NCI-H1092 treated with DMSO at 0.1 percent for 48 hours (cell line): ENCODE measurements at regions not wholly inside any gene's neighbourhood (a gene's known extent, or its start where the extent isn't known, plus 50 kb on each side); places are given as distances from the start of the nearest gene placed in this dataset.

Source experiments
- DNase-seq: peaks from one replicate; lab custom pipeline; 2025; lab: John Stamatoyannopoulos, UW

DNA sequence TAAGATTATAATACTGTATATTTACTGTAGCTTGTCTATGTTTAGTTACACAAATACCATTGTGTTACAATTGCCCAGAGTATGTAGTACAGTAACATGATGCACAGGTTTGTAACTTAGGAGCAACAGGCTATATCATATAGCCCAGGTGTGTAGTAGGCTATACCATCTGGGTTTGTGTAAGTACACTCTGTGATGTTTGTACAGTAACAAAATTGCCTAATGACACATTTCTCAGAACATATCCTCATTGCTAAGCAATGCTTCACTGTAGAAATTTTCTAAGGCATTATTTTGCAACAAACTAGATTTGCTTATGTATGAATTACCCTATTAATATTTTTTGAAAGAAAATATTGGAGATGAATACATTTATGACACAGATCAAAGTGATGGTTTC is 1390.9 kb downstream of the C4orf33 start:
- DNase-seq = no peak

DNA sequence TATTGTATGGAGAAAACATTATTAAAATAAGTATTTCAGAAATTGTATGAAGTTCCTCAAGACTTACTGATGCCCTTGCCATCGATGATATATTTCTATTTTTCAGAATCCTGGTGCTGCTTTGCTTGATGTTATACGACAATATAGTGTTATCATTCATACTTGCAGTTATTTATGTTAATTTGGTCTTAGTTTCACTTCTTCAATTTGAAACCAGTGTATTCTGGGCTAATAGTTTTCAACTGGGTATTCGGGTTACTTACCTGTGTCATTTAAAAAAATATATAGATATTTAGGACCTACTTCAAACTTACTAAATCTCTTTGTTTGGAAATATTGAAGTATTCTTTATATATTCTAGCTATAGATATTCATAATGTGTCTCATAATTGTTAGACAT is 1414.7 kb downstream of the C4orf33 start:
- DNase-seq = no peak

DNA sequence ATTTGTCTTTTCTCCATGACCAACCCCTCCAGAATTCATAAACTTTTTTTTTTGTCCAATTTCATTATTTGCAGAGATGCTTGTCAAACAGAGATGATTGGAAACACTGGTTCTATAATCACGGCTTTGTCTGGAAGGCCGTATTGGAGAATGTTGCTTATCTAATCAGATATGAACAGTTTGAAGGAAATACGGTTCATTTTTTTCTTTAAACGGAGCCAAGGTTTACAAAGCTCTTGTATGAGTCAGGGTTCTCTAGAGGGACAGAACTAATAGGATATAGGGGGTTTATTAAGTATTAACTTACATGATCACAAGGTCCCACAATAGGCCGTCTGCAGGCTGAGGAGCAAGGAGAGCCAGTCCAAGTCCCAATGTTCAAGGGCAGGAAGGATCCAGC is 1415.8 kb downstream of the C4orf33 start:
- DNase-seq = no peak

DNA sequence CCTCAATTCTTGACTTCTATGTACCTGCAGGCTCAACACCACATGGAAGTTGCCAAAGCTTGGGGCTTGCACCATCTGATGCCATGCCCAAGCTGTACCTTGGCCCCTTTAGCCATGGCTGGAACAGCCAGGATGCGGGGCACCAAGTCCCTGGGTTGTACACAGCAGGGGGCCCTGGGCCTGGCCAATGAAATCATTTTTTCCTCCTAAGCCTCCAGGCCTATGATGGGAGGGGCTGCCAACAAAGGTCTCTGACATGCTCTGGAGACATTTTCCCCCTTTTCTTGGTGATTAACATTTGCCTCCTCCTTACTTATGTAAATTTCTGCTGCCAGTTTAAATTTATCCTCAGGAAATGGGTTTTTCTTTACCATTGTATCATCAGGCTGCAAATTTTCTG is 1428.1 kb downstream of the C4orf33 start:
- DNase-seq = no peak

DNA sequence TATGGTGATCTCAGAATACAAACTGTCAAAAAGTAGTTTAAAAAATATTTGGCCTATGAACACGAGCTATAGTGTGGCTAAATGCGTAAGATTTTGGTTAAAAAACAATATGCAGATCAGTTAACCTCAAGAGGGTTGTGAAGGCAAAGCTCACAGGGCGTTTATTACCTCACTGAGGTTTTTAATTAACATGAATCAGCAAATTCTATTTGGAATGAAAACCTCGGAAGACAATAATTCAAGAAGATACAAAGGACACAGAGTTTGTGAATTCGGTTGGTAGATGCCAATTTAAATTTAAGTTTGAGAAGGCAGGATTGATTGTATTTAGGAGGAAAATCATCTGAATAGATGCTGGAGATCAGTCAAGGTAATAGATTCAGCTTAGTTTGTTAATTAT is 1434.6 kb downstream of the C4orf33 start:
- no peak for DNase-seq

DNA sequence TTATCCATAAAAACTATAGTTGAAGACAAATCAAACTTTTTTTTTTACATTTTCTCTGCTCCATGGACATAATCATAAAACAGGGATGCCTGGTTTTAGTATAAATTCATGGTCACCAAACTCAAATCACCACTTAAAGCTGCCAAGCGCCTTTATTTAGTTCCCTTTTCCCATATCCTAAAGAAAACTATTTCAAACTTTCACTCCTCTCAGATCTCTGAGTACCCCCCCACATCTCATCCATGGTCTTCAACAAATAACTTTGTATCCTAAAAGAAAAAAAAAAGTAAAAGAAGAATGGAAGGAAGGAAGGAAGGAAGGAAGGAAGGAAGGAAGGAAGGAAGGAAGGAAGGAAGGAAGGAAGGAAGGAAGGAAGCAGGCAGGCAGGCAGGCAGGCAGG is 1438.7 kb downstream of the C4orf33 start:
- DNase-seq = no peak

DNA sequence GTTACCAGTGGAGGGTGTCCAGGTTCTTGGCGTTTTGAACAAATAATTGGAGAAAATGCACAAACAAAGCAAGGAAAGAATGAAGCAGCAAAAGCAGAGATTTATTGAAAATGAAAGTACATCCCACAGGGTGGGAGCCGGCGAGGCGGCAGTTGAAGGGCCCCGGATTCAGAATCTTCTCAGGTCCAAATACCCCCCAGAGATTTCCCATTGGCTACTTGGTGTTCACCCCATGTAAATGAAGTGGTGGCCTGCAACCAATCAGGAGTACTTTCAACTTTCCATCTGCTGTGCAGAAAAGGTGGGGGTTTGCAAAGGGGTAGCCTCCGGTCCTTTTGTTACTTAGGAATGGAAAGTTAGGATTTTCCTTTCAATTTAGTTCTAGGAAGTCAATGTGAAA is 1447.0 kb downstream of the C4orf33 start:
- no peak for DNase-seq

DNA sequence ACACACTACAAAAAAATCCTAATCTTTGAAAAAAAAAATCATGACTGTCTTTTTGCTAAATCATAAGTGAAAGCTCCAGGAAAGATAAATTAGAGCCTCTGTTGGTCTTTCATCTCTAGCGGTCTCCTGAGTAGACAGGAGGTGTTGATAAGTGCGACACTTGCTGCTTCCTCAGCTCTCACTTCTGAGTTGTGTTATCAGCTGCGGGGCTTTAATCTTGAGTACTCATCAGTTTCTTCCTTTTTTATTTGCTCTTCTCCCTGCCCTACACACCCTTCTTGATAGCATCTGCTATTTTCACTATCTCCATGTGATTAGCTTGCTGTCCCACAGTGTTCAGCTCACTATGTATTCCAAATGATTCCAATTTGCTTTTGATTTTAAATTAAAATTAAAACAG is 1449.2 kb downstream of the C4orf33 start:
- no peak for DNase-seq

DNA sequence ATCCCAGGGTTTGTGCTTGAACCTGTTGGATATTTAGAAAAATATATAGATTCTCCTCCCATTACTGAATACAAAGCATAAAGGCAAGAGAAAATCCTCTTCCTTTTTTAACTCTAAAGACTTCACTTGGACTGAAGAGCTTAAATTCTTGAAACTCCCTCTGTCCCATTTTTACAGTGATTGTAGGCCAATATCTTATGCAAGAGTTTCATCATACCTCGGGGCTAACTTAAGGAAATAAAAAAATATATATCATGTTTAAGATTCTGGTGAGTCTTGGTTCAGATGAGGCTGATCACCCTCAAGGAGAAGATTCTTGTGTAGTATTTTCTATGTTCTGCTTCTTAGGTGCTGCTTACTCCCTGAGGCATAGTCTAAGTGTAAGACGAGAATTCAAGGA is 1449.6 kb downstream of the C4orf33 start:
- no peak for DNase-seq

DNA sequence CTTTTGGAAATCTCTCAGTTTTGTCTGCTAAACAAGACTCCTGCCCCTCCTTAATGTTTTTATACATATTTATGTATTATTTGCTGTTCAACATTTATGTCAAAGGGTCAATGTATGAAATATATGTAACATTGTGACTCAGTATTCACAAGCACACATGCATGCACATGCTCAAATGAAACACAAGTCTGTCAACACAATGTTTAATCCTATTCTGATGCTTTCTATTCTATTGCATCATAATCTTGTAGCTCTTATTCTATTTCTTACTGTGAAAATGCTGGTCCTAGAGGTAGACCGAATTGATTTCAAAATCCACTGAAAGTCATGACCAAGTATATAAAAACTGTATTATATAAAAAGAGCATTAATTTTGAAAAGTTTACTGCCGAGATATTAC is 1463.3 kb downstream of the C4orf33 start:
- no peak for DNase-seq

DNA sequence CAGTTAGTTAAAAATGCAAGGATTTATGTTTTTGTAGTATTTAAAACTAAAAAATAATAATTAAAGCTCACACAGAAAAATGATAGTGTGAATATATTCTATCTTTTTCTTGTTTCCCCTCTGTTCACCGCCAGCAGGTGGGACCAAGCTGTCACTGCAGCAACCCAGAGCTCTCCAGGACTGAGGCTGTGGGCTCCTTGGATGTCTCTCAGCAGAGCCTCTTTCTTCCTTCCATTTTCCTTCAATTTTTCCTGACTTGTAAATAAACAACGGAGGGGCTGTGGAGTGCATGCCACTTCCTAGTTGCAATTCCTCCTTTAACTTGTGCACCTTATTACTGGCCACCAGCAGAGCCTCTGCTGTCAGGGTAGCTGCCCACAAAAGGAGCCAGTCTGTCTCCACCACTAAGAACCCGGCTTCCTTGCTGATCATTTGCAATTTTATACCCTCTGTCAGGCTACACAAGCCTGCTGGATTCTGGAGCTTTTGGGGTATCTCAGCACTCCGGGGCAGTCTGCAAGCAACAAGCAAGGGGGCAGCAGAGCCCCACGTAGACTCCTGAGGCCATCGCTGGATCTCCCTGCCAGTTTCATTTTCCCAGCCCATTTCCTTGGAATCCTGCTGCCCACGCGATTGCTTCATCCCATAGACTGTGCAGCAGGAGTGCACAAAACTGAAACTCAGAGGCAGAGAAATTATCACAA is 1467.4 kb downstream of the C4orf33 start:
- DNase-seq = peak; percentile 60

DNA sequence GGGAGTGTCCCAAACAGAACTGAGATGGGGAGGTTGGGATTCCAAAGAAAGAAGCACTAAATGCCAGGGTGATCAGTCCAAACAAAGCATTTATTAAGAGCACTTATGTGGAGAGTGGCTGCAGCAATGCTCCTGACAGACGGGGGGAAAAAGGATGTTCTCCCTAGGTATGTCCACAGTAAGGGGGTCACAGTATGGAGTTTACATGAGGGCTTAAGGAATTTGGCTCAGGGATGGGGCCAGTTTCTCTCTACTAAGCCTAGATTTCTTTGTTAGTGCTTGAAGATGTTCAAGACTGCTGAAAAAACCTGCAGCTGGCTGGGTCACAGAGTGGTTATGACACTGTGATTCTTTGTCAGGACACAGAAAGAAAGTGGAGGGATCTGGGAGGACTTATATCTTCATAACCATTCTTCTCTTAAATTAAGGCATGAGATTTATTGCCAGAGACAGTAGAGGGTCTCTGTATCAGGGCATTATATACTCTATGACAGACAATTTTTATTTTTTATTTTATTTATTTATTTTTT is 1468.0 kb downstream of the C4orf33 start:
- DNase-seq = no peak

DNA sequence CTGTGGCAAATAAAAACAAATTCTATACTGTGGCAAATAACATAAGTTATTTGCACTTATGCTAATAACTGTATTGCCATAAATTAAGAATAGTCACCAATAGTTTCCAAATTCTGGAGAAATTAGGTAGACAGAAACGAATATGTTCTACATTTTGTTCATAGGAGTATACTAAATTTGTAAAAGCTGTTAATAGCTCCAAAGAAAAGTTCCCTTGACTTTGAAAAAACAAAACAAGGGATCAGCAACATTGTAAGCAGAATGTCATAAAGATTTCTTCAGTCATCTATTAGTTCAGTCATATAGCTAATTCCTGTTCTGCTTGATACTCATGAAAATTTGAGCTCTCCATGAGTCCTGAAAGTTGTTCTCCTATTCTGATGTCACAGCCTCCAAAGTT is 1472.8 kb downstream of the C4orf33 start:
- no peak for DNase-seq

DNA sequence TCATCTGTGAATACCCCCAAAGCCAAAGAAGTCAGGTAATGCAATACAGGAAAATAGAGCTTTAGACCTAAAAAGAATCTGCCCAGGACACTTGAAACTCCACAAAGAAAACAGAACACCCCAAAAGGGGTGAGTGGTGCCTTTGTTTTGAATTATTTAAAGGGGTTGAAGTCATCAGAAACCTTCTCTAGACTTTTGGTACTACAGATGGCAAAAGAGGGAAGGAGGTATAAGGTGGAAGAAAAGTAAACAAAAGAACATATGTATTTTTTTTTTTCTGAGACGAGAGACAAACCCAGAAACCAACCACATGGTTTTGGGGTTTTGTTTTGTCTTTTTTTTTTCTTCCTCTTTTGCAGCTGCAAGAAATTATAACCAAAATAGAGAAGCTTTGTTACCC is 1477.8 kb downstream of the C4orf33 start:
- DNase-seq = no peak

DNA sequence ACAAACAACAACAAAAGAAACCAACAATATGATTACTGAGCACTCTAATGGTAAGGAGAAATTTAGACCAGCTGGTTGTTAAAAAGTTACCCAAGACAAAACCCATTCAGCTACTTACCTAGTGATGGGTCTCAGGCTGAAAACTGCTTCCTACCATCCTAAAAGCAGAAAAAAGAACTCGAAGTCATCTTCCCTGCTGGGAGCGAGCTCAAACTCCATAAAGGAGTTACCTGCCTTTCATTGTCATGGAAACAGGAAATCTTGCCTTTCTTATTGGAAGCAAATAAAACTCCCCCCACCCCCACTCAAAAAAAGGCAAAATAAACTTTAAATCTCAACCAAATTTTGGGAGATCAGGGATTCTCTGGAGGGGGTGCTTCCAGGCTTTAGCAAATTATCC is 1478.3 kb downstream of the C4orf33 start:
- no peak for DNase-seq

DNA sequence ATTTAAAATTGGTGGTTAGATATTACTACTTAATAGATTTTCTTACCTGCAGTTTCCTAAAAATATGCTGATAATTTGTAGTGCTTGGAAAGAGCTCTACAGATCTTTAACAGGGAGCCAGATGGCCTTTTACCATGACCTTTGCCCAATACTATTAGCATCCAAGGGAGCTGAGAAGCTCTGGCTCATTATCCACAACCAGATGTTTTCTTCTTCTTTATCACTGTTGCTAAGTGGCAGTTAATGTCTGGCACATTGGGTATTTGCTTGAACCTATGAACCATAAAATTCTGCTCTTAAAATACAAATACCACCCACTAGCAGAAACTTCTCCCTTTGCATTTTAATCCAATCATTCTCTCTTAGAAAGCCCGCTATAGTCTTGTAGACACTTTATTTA is 1480.3 kb downstream of the C4orf33 start:
- DNase-seq = peak; percentile 56

DNA sequence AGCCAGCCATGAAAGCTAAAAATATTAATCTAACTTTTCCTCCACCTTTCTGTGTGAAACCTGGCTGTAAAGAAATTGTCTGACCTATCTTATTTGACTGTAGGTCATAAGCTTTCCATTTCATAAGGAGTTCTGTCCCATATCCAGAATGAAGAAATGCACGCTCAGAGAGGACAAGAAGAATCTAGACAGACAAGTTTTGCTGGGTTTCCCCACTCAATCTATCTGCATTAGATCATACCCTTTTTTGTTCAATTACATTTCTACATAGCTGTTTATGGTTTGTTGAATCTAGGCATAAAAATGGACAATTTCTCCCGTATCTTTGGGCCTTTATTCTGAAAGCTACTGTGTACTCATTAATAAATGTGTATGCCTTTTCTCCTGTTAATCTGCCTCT is 1495.1 kb downstream of the C4orf33 start:
- no peak for DNase-seq

DNA sequence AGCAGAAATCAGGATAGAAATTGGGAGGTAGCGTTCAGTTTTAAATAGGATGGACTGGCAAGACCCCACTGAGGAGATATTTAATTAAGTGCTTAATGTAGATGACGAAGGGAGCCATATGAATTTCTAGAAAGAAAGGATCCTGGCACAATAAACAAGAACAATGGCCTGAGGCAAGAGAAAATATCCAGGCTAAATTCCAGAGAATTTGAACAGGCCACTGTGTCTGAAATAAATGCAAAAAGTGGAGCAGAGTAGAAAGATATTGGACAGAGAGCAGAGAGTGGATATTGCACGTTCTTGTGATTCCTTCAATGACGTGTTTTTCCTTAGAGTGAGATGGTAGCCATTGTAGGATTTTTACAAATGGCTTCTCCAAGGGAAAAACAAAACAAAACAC is 1504.8 kb downstream of the C4orf33 start:
- no peak for DNase-seq

DNA sequence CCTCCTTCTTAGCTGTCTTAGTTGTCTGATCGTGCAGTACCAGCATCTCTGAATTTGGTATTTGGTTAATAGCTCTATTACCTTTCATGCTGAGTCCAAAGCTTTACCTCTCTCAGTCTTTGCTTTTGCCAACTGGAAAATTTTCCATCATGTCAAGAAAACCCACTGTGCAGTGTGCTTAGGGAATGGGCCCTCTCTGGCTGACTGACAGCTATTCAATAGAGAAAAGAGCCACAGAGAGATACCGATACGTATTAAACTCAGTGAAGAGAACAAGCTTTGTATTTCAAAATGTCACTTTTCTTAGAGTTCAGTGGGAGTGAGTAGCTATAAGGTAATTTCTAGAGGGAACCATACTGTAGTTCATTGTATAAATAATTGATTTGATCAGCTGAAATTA is 1507.1 kb downstream of the C4orf33 start:
- no peak for DNase-seq

DNA sequence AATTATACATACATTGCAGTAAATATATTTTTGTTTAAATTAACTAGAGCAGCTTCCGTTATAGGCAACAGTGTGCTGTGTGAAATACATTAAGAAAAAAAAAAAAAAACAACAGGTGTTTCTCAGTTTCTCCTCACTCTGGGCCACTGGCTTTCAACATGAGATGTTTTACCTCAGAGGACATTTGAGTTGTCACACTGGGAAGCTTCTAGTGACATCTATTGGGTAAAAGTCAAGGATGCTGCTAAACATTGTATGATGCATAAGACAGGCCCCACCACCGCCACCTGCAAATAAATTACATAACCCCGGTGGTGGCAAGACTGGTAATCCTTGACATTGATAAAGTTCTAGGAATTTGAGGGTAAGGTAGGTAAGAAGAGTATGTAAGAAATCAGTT is 1512.2 kb downstream of the C4orf33 start:
- no peak for DNase-seq

DNA sequence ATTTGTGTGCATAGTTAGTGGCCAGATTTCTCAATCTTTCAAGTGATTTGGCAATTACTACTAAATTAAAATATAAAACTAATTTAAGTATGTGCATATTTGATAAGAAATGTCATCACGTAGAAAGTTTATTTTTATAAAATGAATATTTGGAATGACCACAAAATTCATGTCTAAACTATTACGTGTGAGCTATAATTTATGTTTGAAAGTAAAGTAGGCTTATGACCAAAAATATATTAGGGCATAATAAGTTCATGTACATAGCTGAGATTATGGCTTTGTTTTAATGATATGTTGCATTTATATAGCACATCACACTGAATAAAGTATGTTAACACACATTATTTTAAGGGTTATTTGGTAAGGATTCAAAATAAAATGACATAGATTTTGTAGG is 1532.6 kb downstream of the C4orf33 start:
- DNase-seq = no peak

DNA sequence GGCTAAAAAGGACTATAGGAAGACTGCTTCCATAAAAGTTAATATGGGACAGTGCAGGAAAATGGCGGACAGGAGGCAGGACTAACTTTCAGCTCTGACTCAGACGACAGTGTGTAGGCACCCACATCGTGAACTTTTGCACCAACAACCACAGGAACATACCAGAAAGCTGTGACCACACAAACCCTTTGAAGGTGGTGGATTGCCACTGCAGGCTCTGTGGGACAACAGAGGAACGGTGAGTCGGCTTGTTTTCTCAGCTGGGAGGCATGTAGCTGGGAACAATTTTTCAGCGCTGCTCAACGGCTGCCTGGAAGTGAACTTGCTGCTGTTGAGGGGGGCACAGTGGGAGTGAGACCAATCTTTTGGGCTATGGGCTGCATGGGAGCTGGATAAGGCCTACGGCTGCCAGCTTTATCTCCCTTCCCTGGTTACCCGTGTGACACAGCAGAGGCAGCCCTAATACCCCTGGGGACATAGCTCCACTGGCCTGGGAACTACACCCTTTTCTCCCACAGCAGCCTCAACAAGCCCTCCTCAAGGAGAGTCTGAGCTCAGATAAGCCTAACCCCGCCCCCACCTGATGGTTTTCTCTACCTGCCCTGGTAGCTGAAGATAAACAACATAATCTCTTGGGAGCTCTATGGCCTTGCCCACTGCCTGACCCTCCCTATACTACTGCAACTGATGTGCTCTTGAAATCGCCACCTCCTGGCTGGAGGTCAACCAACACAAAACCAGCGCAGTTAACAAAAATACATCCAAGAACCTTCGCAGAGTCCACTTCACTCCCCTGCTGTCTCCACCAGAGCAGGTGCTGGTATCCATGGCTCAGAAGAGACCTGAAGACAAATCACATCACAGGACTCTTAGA is 1537.0 kb downstream of the C4orf33 start:
- DNase-seq = no peak

DNA sequence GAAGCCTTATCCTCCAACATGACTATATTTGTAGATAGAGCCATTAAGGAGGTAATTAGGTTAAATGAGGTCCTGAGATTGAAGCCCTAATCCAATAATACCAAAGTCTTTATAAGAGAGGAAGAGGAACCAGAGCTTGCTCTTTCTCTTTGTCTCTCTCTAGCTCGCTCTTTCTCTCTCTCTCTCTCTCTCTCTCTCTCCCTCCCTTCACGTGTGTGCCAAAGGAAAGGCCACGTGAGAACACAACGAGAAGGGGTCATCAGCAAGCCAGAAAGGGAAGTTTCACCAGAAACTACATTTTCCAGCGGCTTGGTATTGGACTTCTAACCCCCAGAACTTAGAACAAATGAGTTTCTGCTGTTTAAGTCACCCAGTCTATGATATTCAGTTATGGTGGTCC is 1540.5 kb downstream of the C4orf33 start:
- DNase-seq = no peak
